Hepatocyte (in vitro differentiated cells): ENCODE measurements at regions not wholly inside any gene's neighbourhood (a gene's known extent, or its start where the extent isn't known, plus 50 kb on each side); places are given as distances from the start of the nearest gene placed in this dataset.

ENCODE experiments used
- DNase-seq: peaks from one replicate; pipeline ENCODE4 v3.0.0-alpha.2; 2016; ENCODE audit warnings: low spot score
- H2AFZ ChIP-seq: fragments of 200-600 bp; sonication (generic); 2 replicates; pipeline ENCODE4 v1.6.0; 2016; ENCODE audit warnings: antibody characterized with exemption, mild to moderate bottlenecking
- H3K27ac ChIP-seq: fragments of 200-600 bp; sonication (generic); 2 replicates; pipeline ENCODE4 v1.5.1; 2016; ENCODE audit warnings: mild to moderate bottlenecking
- H3K27me3 ChIP-seq: fragments of 200-600 bp; sonication (generic); 2 replicates; pipeline ENCODE4 v1.6.1; 2016
- H3K36me3 ChIP-seq: fragments of 200-600 bp; sonication (generic); replicated peaks from 2 replicates; pipeline ENCODE4 v1.5.1; 2016; ENCODE audit warnings: low read depth; ENCODE audit not compliant: insufficient read depth
- H3K4me1 ChIP-seq: fragments of 200-600 bp; sonication (generic); 2 replicates; pipeline ENCODE4 v1.5.1; 2016; ENCODE audit warnings: mild to moderate bottlenecking, moderate library complexity; ENCODE audit not compliant: insufficient read depth
- H3K4me2 ChIP-seq: fragments of 200-600 bp; sonication (generic); 2 replicates; pipeline ENCODE4 v1.6.0; 2016
- H3K4me3 ChIP-seq: fragments of 200-600 bp; sonication (generic); 2 replicates; pipeline ENCODE4 v1.5.1; 2016; ENCODE audit warnings: mild to moderate bottlenecking
- H3K79me2 ChIP-seq: fragments of 200-600 bp; sonication (generic); 2 replicates; pipeline ENCODE4 v1.6.0; 2017; ENCODE audit warnings: mild to moderate bottlenecking
- H3K9me2 ChIP-seq: fragments of 200-600 bp; sonication (generic); replicated peaks from 2 replicates; pipeline ENCODE4 v1.6.0; 2017; ENCODE audit warnings: mild to moderate bottlenecking; ENCODE audit not compliant: insufficient read depth
- H3K9me3 ChIP-seq: fragments of 200-600 bp; sonication (generic); 2 replicates; pipeline ENCODE4 v1.5.1; 2016; ENCODE audit warnings: low read depth, mild to moderate bottlenecking
- H4K20me1 ChIP-seq: fragments of 200-600 bp; sonication (generic); 2 replicates; pipeline ENCODE4 v1.6.0; 2016; ENCODE audit warnings: mild to moderate bottlenecking; ENCODE audit not compliant: insufficient read depth, poor library complexity, severe bottlenecking
- EZH2 ChIP-seq: fragments of 200-600 bp; sonication (generic); IDR thresholded peaks from 2 replicates; pipeline ENCODE4 v1.6.1; 2016; ENCODE audit warnings: antibody characterized with exemption, mild to moderate bottlenecking, borderline replicate concordance
- EZH2phosphoT487 ChIP-seq: fragments of 200-600 bp; sonication (generic); IDR thresholded peaks from one replicate; pipeline ENCODE4 v1.6.1; 2018; ENCODE audit warnings: antibody characterized with exemption, mild to moderate bottlenecking, low read depth, moderate library complexity; ENCODE audit not compliant: unreplicated experiment, severe bottlenecking
- WGBS: methylation state at CpG from one replicate; pipeline ENCODE4 v1.1.6; 2016; ENCODE audit warnings: low lambda C conversion rate; ENCODE audit errors: missing lambda C conversion rate; 5-methylcytosine and 5-hydroxymethylcytosine counted together
- TF ChIP-seq, protein P1 (sequence below): fragments of 200-600 bp; sonication (generic); IDR thresholded peaks from 2 replicates; pipeline ENCODE4 v1.5.1; 2016; ENCODE audit warnings: antibody characterized with exemption, mild to moderate bottlenecking; ENCODE audit not compliant: poor library complexity

DNA sequence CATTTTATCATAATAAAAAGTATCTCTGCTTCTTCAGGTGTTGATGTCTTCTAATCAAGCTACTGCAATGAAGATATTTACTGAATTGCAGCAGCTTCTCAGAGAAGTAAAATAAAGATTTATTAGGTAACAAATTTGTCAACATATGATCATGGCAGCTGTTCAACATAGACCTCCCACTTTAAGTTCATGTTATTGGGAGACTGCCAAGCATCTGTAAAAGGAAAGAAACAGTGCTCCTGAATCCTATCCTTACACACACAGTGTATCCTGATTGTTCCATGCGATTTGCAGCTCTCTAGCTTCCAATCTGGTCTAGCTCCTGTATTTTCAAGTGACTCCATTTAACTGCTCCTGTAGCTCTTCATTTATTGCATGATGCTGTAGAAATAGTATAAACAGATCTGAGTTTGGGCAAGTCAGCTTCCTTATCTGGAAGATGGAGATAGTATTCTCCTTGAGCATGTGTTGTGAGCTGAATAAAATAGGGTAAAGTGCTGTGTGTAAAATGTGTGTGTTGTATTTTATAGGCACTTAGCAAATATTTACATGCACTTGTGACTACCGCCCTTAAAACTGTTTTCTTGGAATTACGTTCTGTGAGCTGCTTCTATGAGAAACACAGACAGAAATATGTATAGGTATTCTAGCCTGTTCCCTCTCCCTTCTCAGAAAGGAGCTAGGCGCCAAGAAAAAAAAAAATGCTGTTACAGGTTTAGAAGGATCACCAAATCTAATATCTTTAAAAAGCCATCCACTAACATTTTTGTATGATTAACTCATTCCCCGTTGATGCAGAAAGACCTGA is 290.6 kb downstream of the JRKL start:
- Histone ChIP-seq H2AFZ (no peak overlapping the region), H3K36me3 (no peaks in the 10 kb centered on the region), H3K79me2 (no peaks in the 10 kb centered on the region), H3K9me3 (no peaks in the 10 kb centered on the region), H3K9me2 (no peaks in the 10 kb centered on the region), H3K4me2 (no peak overlapping the region), H3K27me3 (no peaks in the 10 kb centered on the region), H3K4me1 (no peaks in the 10 kb centered on the region), H4K20me1 (no peaks in the 10 kb centered on the region), H3K27ac (no peak overlapping the region), H3K4me3 (no peak overlapping the region)
- 36% methylated on average over 5 of the region's 5 CpGs for WGBS
- peak; percentile 5 for DNase-seq
- no peak for TF ChIP-seq EZH2phosphoT487
- TF ChIP-seq, protein P1, sequence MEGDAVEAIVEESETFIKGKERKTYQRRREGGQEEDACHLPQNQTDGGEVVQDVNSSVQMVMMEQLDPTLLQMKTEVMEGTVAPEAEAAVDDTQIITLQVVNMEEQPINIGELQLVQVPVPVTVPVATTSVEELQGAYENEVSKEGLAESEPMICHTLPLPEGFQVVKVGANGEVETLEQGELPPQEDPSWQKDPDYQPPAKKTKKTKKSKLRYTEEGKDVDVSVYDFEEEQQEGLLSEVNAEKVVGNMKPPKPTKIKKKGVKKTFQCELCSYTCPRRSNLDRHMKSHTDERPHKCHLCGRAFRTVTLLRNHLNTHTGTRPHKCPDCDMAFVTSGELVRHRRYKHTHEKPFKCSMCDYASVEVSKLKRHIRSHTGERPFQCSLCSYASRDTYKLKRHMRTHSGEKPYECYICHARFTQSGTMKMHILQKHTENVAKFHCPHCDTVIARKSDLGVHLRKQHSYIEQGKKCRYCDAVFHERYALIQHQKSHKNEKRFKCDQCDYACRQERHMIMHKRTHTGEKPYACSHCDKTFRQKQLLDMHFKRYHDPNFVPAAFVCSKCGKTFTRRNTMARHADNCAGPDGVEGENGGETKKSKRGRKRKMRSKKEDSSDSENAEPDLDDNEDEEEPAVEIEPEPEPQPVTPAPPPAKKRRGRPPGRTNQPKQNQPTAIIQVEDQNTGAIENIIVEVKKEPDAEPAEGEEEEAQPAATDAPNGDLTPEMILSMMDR, result no peak
- no peak for TF ChIP-seq EZH2

DNA sequence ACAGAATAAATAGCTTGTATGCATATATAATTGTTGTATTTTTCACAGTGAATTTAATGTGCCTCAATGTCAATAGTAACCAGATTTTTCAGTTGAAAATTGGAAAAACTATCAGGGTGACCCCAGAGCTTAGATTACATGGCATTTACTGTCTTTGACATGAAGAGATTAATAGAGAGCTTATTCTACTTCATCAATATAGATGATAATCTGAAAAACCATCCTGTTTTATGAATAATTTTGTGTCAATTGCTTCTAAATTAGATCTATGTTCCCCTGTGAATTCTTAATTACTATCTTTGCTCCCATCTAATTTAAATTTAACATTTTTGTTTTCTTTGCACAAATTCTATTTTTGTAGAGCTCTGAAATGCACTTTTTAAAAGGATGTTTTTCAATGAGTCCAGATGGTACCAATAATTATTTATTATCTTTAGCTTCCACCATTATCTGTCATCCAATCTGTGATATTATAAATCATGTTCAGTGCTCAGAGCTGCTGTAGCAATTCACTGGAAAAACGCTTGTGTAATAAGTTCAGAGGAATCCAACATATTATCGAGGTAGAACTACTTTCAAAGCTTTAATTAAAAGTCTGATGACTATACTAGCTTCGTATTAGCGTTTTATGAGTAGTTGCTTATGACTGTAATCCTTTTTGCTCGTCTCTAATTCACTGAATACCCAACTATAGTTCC is 291.4 kb downstream of the JRKL start:
- Histone ChIP-seq H4K20me1 (no peaks in the 10 kb centered on the region), H3K79me2 (no peaks in the 10 kb centered on the region), H3K27me3 (no peaks in the 10 kb centered on the region), H3K36me3 (no peaks in the 10 kb centered on the region), H3K4me3 (no peak overlapping the region), H2AFZ (no peak overlapping the region), H3K9me3 (no peaks in the 10 kb centered on the region), H3K4me2 (no peak overlapping the region), H3K27ac (no peak overlapping the region), H3K4me1 (no peaks in the 10 kb centered on the region), H3K9me2 (no peaks in the 10 kb centered on the region)
- no peak for DNase-seq
- TF ChIP-seq, protein P1, result no peak
- TF ChIP-seq EZH2phosphoT487, result no peak
- no peak for TF ChIP-seq EZH2
- WGBS, result 71% methylated on average over 5 of the region's 5 CpGs

DNA sequence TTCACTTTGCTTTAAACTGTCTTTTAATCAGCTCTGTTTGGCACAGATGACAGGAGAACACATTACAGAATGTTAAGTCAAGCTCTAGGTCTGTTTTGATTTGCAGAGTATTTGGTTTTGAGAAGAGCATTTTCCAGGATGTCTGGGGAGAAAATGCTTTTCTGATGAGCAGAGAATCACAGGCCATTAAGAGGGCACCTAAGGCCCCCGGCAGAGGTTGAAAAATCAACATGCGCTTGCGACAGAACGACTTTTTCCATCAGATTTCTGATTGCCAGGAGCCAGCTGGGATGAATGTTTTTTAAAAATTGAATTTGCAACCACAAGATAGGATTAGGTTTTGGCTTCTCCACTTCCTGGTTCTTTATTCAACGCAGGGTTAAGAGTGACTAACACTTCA is 304.5 kb downstream of the JRKL start:
- no peak for DNase-seq
- Histone ChIP-seq H3K9me3 (no peaks in the 10 kb centered on the region), H3K36me3 (no peaks in the 10 kb centered on the region), H4K20me1 (no peaks in the 10 kb centered on the region), H3K4me2 (no peak overlapping the region), H3K27ac (no peak overlapping the region), H3K4me1 (no peaks in the 10 kb centered on the region), H3K4me3 (no peak overlapping the region), H3K79me2 (no peaks in the 10 kb centered on the region), H3K27me3 (no peaks in the 10 kb centered on the region), H2AFZ (no peak overlapping the region), H3K9me2 (no peaks in the 10 kb centered on the region)
- 83% methylated on average over 5 of the region's 5 CpGs for WGBS
- TF ChIP-seq EZH2 (no peak), EZH2phosphoT487 (no peak)
- TF ChIP-seq, protein P1, result no peak
